ENCODE measurements at regions not wholly inside any gene's neighbourhood (a gene's known extent, or its start where the extent isn't known, plus 50 kb on each side); places are given as distances from the start of the nearest gene placed in this dataset.

DNA sequence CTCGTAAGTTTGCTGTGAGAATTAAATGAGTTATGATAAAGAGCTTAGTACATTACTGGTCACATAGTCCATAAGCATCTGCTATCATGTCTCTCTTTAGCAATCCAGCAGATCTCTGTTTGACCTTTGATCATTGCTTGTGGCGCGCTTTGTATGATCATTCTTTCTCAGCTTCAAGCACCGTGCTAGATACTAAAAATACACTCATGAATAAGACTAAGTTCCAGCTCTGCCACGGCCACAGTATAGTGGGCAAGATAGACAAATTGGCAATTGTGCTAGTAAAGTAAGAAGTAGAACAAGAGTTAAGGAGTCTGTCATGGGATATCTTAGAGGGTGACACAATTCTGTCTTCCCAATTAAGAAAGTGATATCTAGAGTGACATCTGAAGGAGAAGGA is 75.2 kb upstream of the ADGRF1 start:
- TF ChIP-seq, protein P1, sequence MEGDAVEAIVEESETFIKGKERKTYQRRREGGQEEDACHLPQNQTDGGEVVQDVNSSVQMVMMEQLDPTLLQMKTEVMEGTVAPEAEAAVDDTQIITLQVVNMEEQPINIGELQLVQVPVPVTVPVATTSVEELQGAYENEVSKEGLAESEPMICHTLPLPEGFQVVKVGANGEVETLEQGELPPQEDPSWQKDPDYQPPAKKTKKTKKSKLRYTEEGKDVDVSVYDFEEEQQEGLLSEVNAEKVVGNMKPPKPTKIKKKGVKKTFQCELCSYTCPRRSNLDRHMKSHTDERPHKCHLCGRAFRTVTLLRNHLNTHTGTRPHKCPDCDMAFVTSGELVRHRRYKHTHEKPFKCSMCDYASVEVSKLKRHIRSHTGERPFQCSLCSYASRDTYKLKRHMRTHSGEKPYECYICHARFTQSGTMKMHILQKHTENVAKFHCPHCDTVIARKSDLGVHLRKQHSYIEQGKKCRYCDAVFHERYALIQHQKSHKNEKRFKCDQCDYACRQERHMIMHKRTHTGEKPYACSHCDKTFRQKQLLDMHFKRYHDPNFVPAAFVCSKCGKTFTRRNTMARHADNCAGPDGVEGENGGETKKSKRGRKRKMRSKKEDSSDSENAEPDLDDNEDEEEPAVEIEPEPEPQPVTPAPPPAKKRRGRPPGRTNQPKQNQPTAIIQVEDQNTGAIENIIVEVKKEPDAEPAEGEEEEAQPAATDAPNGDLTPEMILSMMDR (conservative IDR thresholded peaks at IDR 0.05): no peak
- no peak for TF ChIP-seq ZFX (IDR thresholded peaks at IDR 0.05)

Measured in C4-2B (cell line).